ENCODE measurements at regions not wholly inside any gene's neighbourhood (a gene's known extent, or its start where the extent isn't known, plus 50 kb on each side); places are given as distances from the start of the nearest gene placed in this dataset.

- TF ChIP-seq CTCF (IDR thresholded peaks at IDR 0.05) (no peak), POLR2A (IDR thresholded peaks at IDR 0.05) (no peak)
- DNase-seq (ENCODE audit: low spot score in 2 of 2): no peak
- intact Hi-C loops (cut with DNase I; ENCODE audit: low total_unique reads): loop anchor here (10.0 kb wide), 1 partner anchor 129 kb away; no protein-coding TSS in a partner anchor
- no peak overlapping the region for H3K4me3 ChIP-seq (ENCODE audit: low read depth, poor library complexity, severe bottlenecking)
- whole genome bisulfite sequencing, 2 donors: 34 to 37% methylated on average over 2 of the region's 2 CpGs
These were observed 89.0 kb upstream of the SVIL start for GRCh38 chr10:29723726-29724125.

GRCh38 chr10:29722777-29723176, 88.0 kb upstream of the SVIL start:
- H3K4me3 ChIP-seq (ENCODE audit: low read depth, poor library complexity, severe bottlenecking): no peak overlapping the region
- no peak for TF ChIP-seq POLR2A (IDR thresholded peaks at IDR 0.05)
- TF ChIP-seq CTCF (IDR thresholded peaks at IDR 0.05): no peak
- intact Hi-C loops (cut with DNase I; ENCODE audit: low total_unique reads): loop anchor here (10.0 kb wide), 1 partner anchor 128 kb away; no protein-coding TSS in a partner anchor
- no peak for DNase-seq (ENCODE audit: low spot score in 2 of 2)
- WGBS, 2 donors: 69 to 72% methylated on average over 4 of the region's 4 CpGs

DNA sequence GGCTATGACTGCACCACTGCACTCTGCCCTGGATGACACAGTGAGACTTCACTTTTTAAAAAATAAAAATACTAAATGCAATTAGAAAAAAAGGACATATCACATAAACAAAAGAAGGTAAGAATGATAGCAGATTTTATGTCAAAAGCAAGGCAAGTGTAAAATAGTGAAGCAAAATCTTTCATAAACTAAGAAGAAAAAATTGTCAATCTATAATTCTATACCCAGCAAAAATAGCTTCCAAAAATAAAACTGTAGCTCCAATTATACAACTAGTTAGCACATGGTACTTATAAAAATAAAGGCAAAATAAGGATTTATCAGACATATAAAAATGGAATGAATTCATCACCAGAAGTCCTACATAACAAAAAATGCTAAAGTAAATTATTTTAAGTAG, 85.4 kb upstream of the SVIL start:
- intact Hi-C loops (cut with DNase I; ENCODE audit: low total_unique reads): loop anchor here (10.0 kb wide), 1 partner anchor 125 kb away; no protein-coding TSS in a partner anchor
- DNase-seq (ENCODE audit: low spot score in 2 of 2): no peak
- TF ChIP-seq POLR2A (IDR thresholded peaks at IDR 0.05) (no peak), CTCF (IDR thresholded peaks at IDR 0.05) (no peak)
- H3K4me3 ChIP-seq (ENCODE audit: low read depth, poor library complexity, severe bottlenecking): no peak overlapping the region

DNA sequence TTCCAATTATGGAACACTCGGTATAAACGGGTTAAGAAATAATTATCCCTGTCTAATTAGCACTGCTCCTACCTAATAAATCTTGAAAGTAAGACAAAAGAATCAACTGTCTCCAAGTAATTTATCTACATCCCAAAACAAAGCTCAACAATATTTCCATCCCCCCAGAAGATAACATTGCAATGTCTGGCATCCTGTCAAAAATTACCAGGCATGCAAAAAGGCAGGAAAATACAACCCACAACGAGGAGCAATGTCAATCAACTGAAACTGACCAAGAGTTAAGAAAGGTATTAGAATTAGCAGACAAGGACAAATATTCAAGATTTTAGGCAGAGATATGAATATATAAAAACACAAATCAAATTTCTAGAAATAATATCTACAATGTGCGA, 84.5 kb upstream of the SVIL start:
- intact Hi-C loops (cut with DNase I; ENCODE audit: low total_unique reads): no loop called here
- DNase-seq (ENCODE audit: low spot score in 2 of 2): no peak
- TF ChIP-seq POLR2A (IDR thresholded peaks at IDR 0.05) (no peak), CTCF (IDR thresholded peaks at IDR 0.05) (no peak)
- H3K4me3 ChIP-seq (ENCODE audit: low read depth, poor library complexity, severe bottlenecking): no peak overlapping the region
- WGBS, 2 donors: 75 to 79% methylated on average over 4 of the region's 4 CpGs

GRCh38 chr10:29715296-29715695, 80.5 kb upstream of the SVIL start:
- intact Hi-C loops (cut with DNase I; ENCODE audit: low total_unique reads): no loop called here
- H3K4me3 ChIP-seq (ENCODE audit: low read depth, poor library complexity, severe bottlenecking): no peak overlapping the region
- 71 to 73% methylated on average over 2 of the region's 2 CpGs for WGBS, 2 donors
- DNase-seq (ENCODE audit: low spot score in 2 of 2): no peak
- no peak for TF ChIP-seq POLR2A (IDR thresholded peaks at IDR 0.05)
- no peak for TF ChIP-seq CTCF (IDR thresholded peaks at IDR 0.05)

- WGBS, 2 donors: 66 to 67% methylated on average over 9 of the region's 9 CpGs
- intact Hi-C loops (cut with DNase I; ENCODE audit: low total_unique reads): no loop called here
- DNase-seq (ENCODE audit: low spot score in 2 of 2): no peak
- TF ChIP-seq CTCF (IDR thresholded peaks at IDR 0.05) (no peak), POLR2A (IDR thresholded peaks at IDR 0.05) (no peak)
- H3K4me3 ChIP-seq (ENCODE audit: low read depth, poor library complexity, severe bottlenecking): no peak overlapping the region
These were observed 79.5 kb upstream of the SVIL start for GRCh38 chr10:29714096-29714874.

Data from lower leg skin (tissue), 4 donors.